Activated CD8-positive, alpha-beta memory T cell treated with anti-CD3 and anti-CD28 coated beads, Interleukin-2, amount 10 ng/mL, durations not matched to agents 7 days and 5 days (primary cell): ENCODE measurements at regions not wholly inside any gene's neighbourhood (a gene's known extent, or its start where the extent isn't known, plus 50 kb on each side); places are given as distances from the start of the nearest gene placed in this dataset.

Experiments
- ATAC-seq: fragments of 150-1000 bp; cut with Tn5 transposase; one replicate; pipeline ENCODE4 v1.10.0; 2021; ENCODE audit warnings: moderate library complexity
- CTCF ChIA-PET: fragments of 350-600 bp; sonication (Branson Sonifier 250); formaldehyde crosslinking; loops from one replicate; lab custom pipeline; 2021; ENCODE audit warnings: antibody characterized with exemption; lab: Charles Lee
- DNase-seq: peaks from one replicate; pipeline ENCODE4 v3.0.0-alpha.2; 2020
- H3K27ac Mint-ChIP-seq: one replicate; pipeline ENCODE4 v1.8.0; 2021; ENCODE audit warnings: mild to moderate bottlenecking, mixed read lengths
- H3K27me3 Mint-ChIP-seq: one replicate; pipeline ENCODE4 v1.8.0; 2021; ENCODE audit warnings: mixed read lengths
- H3K36me3 Mint-ChIP-seq: one replicate; pipeline ENCODE4 v1.8.0; 2021; ENCODE audit warnings: mild to moderate bottlenecking, mixed read lengths
- H3K4me1 Mint-ChIP-seq: one replicate; pipeline ENCODE4 v1.8.0; 2021; ENCODE audit warnings: mixed read lengths
- H3K4me3 Mint-ChIP-seq: one replicate; pipeline ENCODE4 v1.8.0; 2021; ENCODE audit warnings: mild to moderate bottlenecking, moderate library complexity, mixed read lengths
- H3K9me3 Mint-ChIP-seq: one replicate; pipeline ENCODE4 v1.8.0; 2022; ENCODE audit warnings: low read depth, mixed read lengths

DNA sequence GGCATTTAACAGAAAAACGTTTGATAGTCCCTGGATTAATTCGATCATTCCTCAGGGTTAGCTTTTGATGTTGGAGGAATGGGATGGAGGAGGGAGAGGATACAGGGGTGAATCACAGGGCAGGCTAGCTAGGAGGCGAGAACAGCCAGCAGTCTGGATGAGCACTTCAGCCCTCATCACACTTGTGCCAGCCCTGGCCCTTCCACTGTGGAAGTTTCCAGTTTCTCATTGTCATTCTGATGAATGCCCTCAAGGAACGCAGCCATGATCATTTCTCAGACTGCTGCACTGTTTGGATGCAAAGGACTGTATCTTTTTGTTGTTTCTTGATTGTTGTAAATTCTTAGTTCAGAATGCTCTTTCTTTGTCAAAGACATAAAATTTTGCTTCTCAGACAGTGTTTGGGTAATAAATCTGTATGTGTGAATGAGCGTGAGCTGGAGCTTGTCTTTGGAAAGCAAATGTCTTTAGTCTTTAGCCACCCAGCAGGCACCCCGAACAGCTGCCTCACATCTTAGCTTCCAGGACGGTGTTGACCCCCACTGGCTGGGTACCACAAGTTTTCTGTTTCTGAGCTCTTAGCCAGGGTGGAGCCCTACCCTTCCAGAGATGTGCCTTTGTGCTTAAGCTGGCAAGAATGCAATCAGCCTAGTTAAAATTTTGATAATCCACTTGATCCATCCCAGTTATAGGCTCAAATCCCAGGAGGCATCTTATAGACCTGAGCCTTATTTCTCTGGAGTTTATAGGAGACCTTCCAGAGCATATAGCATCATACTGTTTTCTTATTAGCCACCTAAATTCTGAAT is 121.1 kb downstream of the PDCD6IP start:
- peaks cover 5% of the 10 kb centered on the region for H3K27me3 Mint-ChIP-seq
- CTCF ChIA-PET = no interaction called here

GRCh38 chr3:33920511-33920910 is 122.1 kb downstream of the PDCD6IP start:
- Mint-ChIP-seq H3K9me3 (no peaks in the 10 kb centered on the region), H3K27ac (no peak overlapping the region), H3K4me1 (no peaks in the 10 kb centered on the region), H3K4me3 (no peak overlapping the region), H3K27me3 (peaks cover 7% of the 10 kb centered on the region), H3K36me3 (no peaks in the 10 kb centered on the region)
- no peak for DNase-seq
- CTCF ChIA-PET = interaction anchor here (1.5 kb wide), 1 partner anchor 38 kb away, joined by 4 read pairs; no protein-coding TSS in a partner anchor
- ATAC-seq = no peak

More for the DNA sequence above, 121.1 kb downstream of the PDCD6IP start:
- no peaks in the 10 kb centered on the region for H3K4me1 Mint-ChIP-seq
- H3K27ac Mint-ChIP-seq = no peak overlapping the region
- H3K4me3 Mint-ChIP-seq = no peak overlapping the region
- ATAC-seq (no peak), DNase-seq (no peak)
- H3K36me3 Mint-ChIP-seq = no peaks in the 10 kb centered on the region
- no peaks in the 10 kb centered on the region for H3K9me3 Mint-ChIP-seq

- no peaks in the 10 kb centered on the region for H3K36me3 Mint-ChIP-seq
- DNase-seq = no peak
- CTCF ChIA-PET = interaction anchor here (1.5 kb wide), 1 partner anchor 39 kb away, joined by 4 read pairs; no protein-coding TSS in a partner anchor
Measured at GRCh38 chr3:33921608-33922007, 123.2 kb downstream of the PDCD6IP start.

DNA sequence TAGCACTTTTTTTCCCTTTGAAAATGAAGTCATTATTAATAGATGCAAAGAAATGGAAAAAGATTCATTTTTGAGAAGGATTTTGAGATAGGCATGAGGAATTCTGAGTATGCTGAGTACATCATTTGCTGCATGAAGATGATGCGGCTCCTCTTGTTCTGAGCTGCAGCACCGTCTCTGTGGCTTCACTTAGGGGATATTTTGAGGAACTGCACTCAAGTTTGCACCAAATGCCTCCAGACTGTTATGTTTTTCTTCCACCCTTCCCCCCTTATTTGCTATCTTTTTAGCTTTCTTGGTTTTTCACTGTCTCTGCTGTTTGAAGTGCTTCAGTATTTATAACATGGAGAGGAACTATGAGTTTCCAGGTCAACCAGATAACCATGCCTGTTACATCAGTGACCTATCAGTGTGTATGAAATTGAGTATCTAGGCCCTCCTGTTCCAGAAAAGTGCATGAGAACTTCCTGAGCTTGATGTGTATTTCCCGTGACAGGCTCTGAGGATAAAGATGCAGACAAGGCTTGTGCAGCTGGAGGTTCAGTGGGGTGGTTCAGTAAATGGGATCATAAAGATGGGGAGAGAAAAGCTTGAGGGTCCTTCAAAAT is 128.7 kb downstream of the PDCD6IP start:
- no peaks in the 10 kb centered on the region for H3K36me3 Mint-ChIP-seq
- DNase-seq = no peak
- H3K27ac Mint-ChIP-seq = no peak overlapping the region
- no peaks in the 10 kb centered on the region for H3K9me3 Mint-ChIP-seq
- H3K4me3 Mint-ChIP-seq = no peak overlapping the region
- CTCF ChIA-PET = no interaction called here
- no peak for ATAC-seq
- H3K27me3 Mint-ChIP-seq = peaks cover 10% of the 10 kb centered on the region
- no peaks in the 10 kb centered on the region for H3K4me1 Mint-ChIP-seq

More at GRCh38 chr3:33921608-33922007, 123.2 kb downstream of the PDCD6IP start:
- H3K4me3 Mint-ChIP-seq = no peak overlapping the region
- no peaks in the 10 kb centered on the region for H3K9me3 Mint-ChIP-seq
- peaks cover 2% of the 10 kb centered on the region for H3K27me3 Mint-ChIP-seq
- H3K27ac Mint-ChIP-seq = no peak overlapping the region
- H3K4me1 Mint-ChIP-seq = no peaks in the 10 kb centered on the region
- ATAC-seq = no peak

DNA sequence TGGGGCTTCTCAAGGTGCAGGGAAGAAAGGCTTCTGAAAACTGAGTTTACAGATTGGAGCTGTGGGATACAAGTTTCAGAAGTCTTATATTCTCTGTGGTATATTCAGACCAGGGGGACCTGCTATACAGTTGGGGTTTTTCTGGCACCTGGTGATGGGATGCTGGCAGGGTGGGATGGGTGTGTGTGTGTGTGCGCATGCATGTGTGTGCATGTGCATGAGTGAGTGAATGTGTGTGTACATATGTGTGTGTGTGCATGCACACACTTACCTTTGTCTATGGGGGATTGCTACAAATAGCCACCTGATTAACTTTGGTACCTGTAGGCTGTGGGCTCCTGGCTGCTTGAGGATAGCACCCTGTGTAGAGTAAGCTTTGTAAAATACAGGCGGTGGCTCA is 131.4 kb downstream of the PDCD6IP start:
- Mint-ChIP-seq H3K9me3 (no peaks in the 10 kb centered on the region), H3K4me1 (no peaks in the 10 kb centered on the region), H3K36me3 (no peaks in the 10 kb centered on the region), H3K27ac (no peak overlapping the region), H3K4me3 (no peak overlapping the region), H3K27me3 (peaks cover 10% of the 10 kb centered on the region)
- CTCF ChIA-PET = no interaction called here
- DNase-seq (no peak), ATAC-seq (no peak)

GRCh38 chr3:33931512-33931911 is 133.1 kb downstream of the PDCD6IP start:
- ATAC-seq = no peak
- CTCF ChIA-PET = no interaction called here
- Mint-ChIP-seq H3K27me3 (peaks cover 8% of the 10 kb centered on the region), H3K9me3 (no peaks in the 10 kb centered on the region), H3K4me3 (no peak overlapping the region), H3K36me3 (no peaks in the 10 kb centered on the region), H3K27ac (no peak overlapping the region), H3K4me1 (no peaks in the 10 kb centered on the region)
- no peak for DNase-seq

GRCh38 chr3:33932010-33932764 is 133.8 kb downstream of the PDCD6IP start:
- no peak for ATAC-seq
- CTCF ChIA-PET = no interaction called here
- no peaks in the 10 kb centered on the region for H3K9me3 Mint-ChIP-seq

DNA sequence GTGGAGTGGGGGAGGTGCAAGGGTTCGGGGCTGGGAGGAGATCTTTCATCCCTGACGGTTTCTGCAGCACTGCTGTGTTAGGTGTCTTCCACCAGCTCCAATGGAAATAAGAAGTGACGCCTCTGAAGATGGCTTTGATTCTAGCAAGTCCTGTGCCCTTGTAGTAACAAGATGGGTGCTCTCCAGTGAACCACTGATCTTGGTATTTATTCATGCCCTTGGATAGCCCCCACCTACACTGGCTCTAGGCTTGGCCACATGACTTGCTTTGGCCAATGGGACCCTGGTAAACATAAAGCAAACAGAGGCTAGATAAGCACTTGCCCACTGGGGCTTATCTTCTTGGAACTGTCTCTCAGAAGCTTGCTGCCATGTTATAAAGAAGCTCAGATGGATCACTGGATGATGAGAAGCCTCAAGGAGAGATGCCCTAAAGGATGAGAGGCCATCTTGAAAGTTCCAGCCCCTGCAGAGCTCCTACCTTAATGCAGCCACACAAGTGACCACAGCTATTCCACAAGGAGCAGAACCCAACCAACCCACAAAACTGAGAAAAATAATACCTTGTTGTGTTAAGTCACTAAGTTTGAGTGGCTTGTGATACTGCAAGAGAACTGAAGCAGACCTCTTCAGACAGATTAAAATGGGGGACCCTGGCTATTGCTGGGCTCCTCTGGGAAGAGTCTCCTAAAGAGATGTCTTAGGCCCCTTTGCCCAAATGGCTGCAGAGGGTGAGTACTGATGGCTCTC is 137.9 kb downstream of the PDCD6IP start:
- ATAC-seq (no peak), DNase-seq (no peak)
- peaks cover 20% of the 10 kb centered on the region for H3K27me3 Mint-ChIP-seq
- H3K9me3 Mint-ChIP-seq = no peaks in the 10 kb centered on the region
- no peak overlapping the region for H3K4me3 Mint-ChIP-seq
- H3K4me1 Mint-ChIP-seq = no peaks in the 10 kb centered on the region
- no peak overlapping the region for H3K27ac Mint-ChIP-seq
- CTCF ChIA-PET = no interaction called here
- no peaks in the 10 kb centered on the region for H3K36me3 Mint-ChIP-seq

More at GRCh38 chr3:33932010-33932764, 133.8 kb downstream of the PDCD6IP start:
- Mint-ChIP-seq H3K27ac (no peak overlapping the region), H3K27me3 (peaks cover 6% of the 10 kb centered on the region), H3K4me3 (no peak overlapping the region), H3K4me1 (no peaks in the 10 kb centered on the region), H3K36me3 (no peaks in the 10 kb centered on the region)
- no peak for DNase-seq

DNA sequence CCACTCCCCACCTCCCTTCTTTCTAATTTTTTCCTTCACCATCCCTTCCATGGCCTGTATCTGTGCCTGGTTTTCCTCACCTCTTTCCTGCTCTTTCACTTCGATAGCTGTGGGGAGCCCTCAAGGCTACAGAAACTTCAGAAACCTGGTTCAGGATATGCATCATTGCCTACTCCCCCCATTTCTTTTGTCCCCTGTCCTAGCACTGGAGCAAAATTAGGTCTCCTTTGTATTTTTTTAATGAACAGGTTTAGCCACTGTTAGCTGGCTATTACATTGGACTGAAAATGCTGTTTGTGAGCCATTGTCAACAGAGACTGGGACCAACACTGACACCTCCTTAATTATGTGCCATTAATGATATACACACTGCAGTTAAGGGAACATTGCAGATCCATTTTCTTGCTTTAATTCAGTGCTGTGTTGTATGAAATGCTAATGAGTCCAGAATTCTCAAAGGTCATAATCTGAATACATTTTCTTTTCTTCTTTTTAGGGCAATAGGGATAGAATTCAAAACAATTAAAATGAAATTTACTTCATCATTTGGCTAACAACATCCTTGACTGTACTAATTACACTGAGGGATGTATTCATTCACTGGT is 138.6 kb downstream of the PDCD6IP start:
- H3K9me3 Mint-ChIP-seq = no peaks in the 10 kb centered on the region
- peaks cover 17% of the 10 kb centered on the region for H3K27me3 Mint-ChIP-seq
- ATAC-seq (no peak), DNase-seq (no peak)
- H3K36me3 Mint-ChIP-seq = no peaks in the 10 kb centered on the region
- H3K27ac Mint-ChIP-seq = no peak overlapping the region
- H3K4me1 Mint-ChIP-seq = no peaks in the 10 kb centered on the region
- no peak overlapping the region for H3K4me3 Mint-ChIP-seq
- CTCF ChIA-PET = no interaction called here

DNA sequence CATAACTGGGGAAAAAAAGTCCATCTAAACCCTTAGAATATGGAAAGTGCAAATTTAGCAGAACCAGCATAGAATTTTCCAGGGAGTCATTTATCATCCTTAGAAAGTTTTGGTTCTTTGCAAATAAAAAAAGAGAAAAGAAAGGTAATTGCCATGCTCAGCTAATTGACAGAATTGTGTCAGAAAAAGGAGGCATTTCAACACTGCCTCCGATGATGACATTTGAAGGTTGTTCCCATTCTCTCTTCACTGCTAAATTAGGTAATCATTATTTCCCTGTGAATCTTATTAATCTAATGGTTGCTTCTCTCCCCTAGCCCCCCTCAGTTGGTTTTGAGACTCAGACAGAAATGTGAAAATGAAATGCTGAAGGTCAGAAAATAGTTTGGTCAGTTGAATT is 139.2 kb downstream of the PDCD6IP start:
- no peak for ATAC-seq
- H3K4me1 Mint-ChIP-seq = no peaks in the 10 kb centered on the region
- no peak for DNase-seq
- H3K36me3 Mint-ChIP-seq = no peaks in the 10 kb centered on the region
- H3K9me3 Mint-ChIP-seq = no peaks in the 10 kb centered on the region
- no peak overlapping the region for H3K4me3 Mint-ChIP-seq
- H3K27ac Mint-ChIP-seq = no peak overlapping the region
- CTCF ChIA-PET = no interaction called here
- H3K27me3 Mint-ChIP-seq = peaks cover 17% of the 10 kb centered on the region

DNA sequence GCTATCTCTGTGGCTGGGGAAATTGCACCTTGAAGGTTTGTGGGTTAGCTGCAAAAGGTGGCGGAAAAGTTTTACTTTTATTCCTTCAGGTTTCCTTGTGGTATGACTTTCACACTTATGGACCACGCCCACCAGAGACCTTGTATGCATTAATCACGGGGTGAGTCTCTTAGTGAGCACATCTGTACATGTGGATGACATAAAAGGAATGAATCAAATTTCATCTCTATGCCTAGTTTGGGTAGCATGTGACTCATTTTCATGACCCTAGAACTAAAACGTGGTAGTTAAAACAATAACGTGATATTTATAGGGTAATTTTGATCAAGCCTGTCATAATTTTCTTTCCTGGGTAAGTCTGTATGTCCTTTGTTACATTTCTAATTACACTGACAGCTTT is 141.7 kb downstream of the PDCD6IP start:
- no peak overlapping the region for H3K4me3 Mint-ChIP-seq
- no peaks in the 10 kb centered on the region for H3K4me1 Mint-ChIP-seq

DNA sequence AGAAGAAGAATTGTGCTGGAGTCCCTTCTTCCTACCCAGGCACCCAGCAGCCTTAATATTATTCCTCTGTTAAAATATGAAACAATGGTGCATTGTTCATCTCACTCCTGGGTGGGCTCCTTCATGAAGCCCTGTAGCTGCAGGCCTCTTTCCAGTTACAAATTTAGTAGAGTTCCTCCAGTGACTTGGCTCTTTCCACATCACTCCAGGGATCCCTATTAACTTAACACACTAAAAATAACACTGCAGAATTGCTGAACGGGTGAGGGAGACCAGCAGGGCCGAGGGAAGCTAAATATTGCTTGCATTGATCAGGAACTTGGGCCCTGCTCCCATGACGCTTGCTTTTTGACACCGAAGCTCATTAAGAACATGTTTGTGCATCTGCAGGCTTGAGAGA is 142.3 kb downstream of the PDCD6IP start:
- Mint-ChIP-seq H3K27me3 (peaks cover 25% of the 10 kb centered on the region), H3K27ac (no peak overlapping the region), H3K4me3 (no peak overlapping the region), H3K9me3 (no peaks in the 10 kb centered on the region), H3K36me3 (no peaks in the 10 kb centered on the region), H3K4me1 (no peaks in the 10 kb centered on the region)
- CTCF ChIA-PET = no interaction called here
- DNase-seq (no peak), ATAC-seq (no peak)

More for the DNA sequence above, 141.7 kb downstream of the PDCD6IP start:
- H3K36me3 Mint-ChIP-seq = no peaks in the 10 kb centered on the region
- no peak for ATAC-seq
- DNase-seq = no peak
- peaks cover 25% of the 10 kb centered on the region for H3K27me3 Mint-ChIP-seq
- CTCF ChIA-PET = no interaction called here
- no peaks in the 10 kb centered on the region for H3K9me3 Mint-ChIP-seq
- H3K27ac Mint-ChIP-seq = no peak overlapping the region

GRCh38 chr3:33941804-33942203 is 143.4 kb downstream of the PDCD6IP start:
- no peaks in the 10 kb centered on the region for H3K9me3 Mint-ChIP-seq
- CTCF ChIA-PET = no interaction called here
- DNase-seq (no peak), ATAC-seq (no peak)
- no peaks in the 10 kb centered on the region for H3K4me1 Mint-ChIP-seq
- no peak overlapping the region for H3K4me3 Mint-ChIP-seq
- H3K36me3 Mint-ChIP-seq = no peaks in the 10 kb centered on the region
- peaks cover 25% of the 10 kb centered on the region for H3K27me3 Mint-ChIP-seq
- H3K27ac Mint-ChIP-seq = no peak overlapping the region
